Upper lobe of left lung (tissue), 6 donors: ENCODE measurements at regions not wholly inside any gene's neighbourhood (a gene's known extent, or its start where the extent isn't known, plus 50 kb on each side); places are given as distances from the start of the nearest gene placed in this dataset.

ENCODE experiments used
- ATAC-seq, 2 donors: fragments of 200-7000 bp; cut with Tn5 transposase; one replicate each; pipeline ENCODE4 v1.9.1; 2022; ENCODE audit warnings: mild to moderate bottlenecking in 2 of 2, moderate library complexity in 2 of 2; ENCODE audit not compliant: low FRiP score in 2 of 2
- DNase-seq, 2 donors: peaks; one replicate each; pipeline ENCODE4 v3.0.0-alpha.2; 2019 to 2020
- H3K27ac ChIP-seq, 4 donors: fragments of 200-600 bp; sonication (generic); one replicate each; pipeline ENCODE4 v1.5.1; 2016 to 2019
- H3K27me3 ChIP-seq, 4 donors: fragments of 200-600 bp; sonication (generic); one replicate each; pipeline ENCODE4 v1.5.1; 2017 to 2019
- H3K36me3 ChIP-seq, 4 donors: fragments of 200-600 bp; sonication (generic); one replicate each; pipeline ENCODE4 v1.5.1; 2016 to 2019
- H3K4me1 ChIP-seq, 4 donors: fragments of 200-600 bp; sonication (generic); one replicate each; pipeline ENCODE4 v1.5.1; 2018 to 2019
- H3K4me3 ChIP-seq, 4 donors: fragments of 200-600 bp; sonication (generic); one replicate each; pipeline ENCODE4 v1.5.1; 2017 to 2019; ENCODE audit warnings: mild to moderate bottlenecking in 2 of 4, moderate library complexity in 1 of 4
- H3K9me3 ChIP-seq, 4 donors: fragments of 200-600 bp; sonication (generic); one replicate each; pipeline ENCODE4 v1.5.1; 2018 to 2019
- EP300 ChIP-seq, 4 donors: sonication (generic); formaldehyde crosslinking; IDR thresholded peaks; one replicate each; pipeline ENCODE4 v1.5.1; 2017; ENCODE audit warnings: antibody characterized with exemption in 4 of 4, control low read depth in 2 of 4
- POLR2A ChIP-seq, 4 donors: fragments of 450-650 bp; IDR thresholded peaks; one replicate each; pipeline ENCODE4 v1.5.1; 2016 to 2017; ENCODE audit warnings: antibody characterized with exemption in 4 of 4, mild to moderate bottlenecking in 2 of 4
- POLR2AphosphoS5 ChIP-seq, 2 donors: sonication (generic); formaldehyde crosslinking; IDR thresholded peaks; one replicate each; pipeline ENCODE4 v1.5.1; 2017; ENCODE audit warnings: antibody characterized with exemption in 2 of 2
- WGBS, 2 donors: methylation state at CpG; one replicate each; pipeline ENCODE4 v1.1.5; 2017 to 2018; 5-methylcytosine and 5-hydroxymethylcytosine counted together
- TF ChIP-seq, protein P1 (sequence below), 6 experiments: fragments of 450-650 bp in 4 of 6; fragments of 200-600 bp in 2 of 6; sonication (generic) in 2 of 6; IDR thresholded peaks; one replicate each; pipeline ENCODE4 v1.5.1; 2016 to 2019; ENCODE audit warnings: antibody characterized with exemption in 6 of 6
- donor health status: DM: no; HTN: no; CAD: no; lungs with moderate emphysema.
- donor health status: DM: no; HTN: yes; CAD: no; lungs with severe emphysema.

DNA sequence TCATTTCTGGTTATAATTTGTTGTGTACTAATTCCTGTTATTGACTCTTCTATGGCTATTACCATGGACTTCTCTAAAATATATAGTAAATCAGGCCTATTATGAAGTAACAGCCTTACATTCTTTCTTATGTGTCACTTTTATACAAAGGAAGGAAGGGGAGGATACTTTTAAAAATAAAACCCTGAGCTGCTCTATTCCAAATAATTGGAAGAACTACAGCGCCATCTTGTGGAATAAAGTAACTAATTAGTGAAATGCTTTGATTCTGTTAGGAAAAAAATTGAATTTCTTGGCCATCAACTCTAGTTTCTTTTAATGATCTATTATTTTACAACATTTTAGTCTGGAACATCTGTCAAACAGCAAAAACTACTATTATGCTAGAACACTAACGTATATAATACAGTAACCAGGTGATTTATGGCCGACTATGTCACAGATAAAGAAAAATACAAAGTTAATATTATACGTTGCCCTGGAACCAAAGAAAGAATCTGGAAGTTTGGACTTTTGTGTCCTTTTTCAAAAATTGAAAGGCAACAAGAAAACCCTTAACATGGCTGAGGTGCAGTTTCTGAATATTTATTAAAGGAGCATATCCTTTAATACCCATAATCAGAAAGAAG is 55.0 kb upstream of the NELL2 start:
- 36 to 45% methylated on average over 4 of the region's 4 CpGs for WGBS, 2 donors
- ATAC-seq (peak in 1 of 2 donors; percentile 39), DNase-seq (no peak)
- no peak for TF ChIP-seq EP300 (IDR thresholded peaks at IDR 0.05)
- TF ChIP-seq, protein P1, sequence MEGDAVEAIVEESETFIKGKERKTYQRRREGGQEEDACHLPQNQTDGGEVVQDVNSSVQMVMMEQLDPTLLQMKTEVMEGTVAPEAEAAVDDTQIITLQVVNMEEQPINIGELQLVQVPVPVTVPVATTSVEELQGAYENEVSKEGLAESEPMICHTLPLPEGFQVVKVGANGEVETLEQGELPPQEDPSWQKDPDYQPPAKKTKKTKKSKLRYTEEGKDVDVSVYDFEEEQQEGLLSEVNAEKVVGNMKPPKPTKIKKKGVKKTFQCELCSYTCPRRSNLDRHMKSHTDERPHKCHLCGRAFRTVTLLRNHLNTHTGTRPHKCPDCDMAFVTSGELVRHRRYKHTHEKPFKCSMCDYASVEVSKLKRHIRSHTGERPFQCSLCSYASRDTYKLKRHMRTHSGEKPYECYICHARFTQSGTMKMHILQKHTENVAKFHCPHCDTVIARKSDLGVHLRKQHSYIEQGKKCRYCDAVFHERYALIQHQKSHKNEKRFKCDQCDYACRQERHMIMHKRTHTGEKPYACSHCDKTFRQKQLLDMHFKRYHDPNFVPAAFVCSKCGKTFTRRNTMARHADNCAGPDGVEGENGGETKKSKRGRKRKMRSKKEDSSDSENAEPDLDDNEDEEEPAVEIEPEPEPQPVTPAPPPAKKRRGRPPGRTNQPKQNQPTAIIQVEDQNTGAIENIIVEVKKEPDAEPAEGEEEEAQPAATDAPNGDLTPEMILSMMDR (IDR thresholded peaks at IDR 0.05), result peak in 5 of 6 experiments; percentile 30 to 61 (median 54)
- Histone ChIP-seq H3K27ac (no peak overlapping the region), H3K4me3 (no peak overlapping the region), H3K36me3 (no peaks in the 10 kb centered on the region), H3K4me1 (no peaks in the 10 kb centered on the region), H3K9me3 (no peaks in the 10 kb centered on the region), H3K27me3 (no peaks in the 10 kb centered on the region)

DNA sequence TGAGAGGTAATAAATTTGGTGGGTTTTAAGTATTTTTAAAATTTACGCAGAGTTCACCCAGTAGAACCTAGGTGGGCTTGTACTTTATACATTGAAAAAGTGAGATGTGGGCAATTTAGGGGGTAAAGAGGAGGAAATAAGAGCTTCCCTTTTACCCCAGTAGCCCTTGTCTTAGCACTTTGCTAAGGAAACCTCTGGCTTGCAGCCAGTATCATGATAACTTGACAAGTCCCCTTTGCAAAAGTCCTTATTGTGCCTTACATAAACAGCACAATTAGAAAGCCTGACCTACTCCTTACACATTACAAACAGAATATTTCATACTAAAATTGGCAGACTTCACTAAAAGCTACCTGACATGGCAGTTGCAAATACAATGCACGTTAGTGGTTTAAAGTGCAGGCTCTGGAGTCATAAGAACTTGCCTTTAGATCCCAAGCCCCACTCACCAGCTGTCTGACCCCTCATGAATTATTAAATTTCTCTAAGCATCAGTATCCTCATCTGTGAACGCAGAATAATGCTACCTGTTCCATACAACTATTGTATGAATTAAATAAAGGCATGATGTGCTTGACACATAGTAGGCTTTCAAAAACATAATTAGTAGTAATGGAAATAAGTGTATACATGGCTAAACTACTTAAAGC is 53.2 kb upstream of the NELL2 start:
- Histone ChIP-seq H3K27me3 (no peaks in the 10 kb centered on the region), H3K27ac (no peak overlapping the region), H3K9me3 (no peaks in the 10 kb centered on the region), H3K4me3 (no peak overlapping the region), H3K36me3 (no peaks in the 10 kb centered on the region), H3K4me1 (no peaks in the 10 kb centered on the region)
- TF ChIP-seq POLR2A (IDR thresholded peaks at IDR 0.05), result no peak
- TF ChIP-seq, protein P1 (IDR thresholded peaks at IDR 0.05), result no peak
- no peak for TF ChIP-seq EP300 (IDR thresholded peaks at IDR 0.05)
- TF ChIP-seq POLR2AphosphoS5 (IDR thresholded peaks at IDR 0.05), result no peak
- ATAC-seq (no peak), DNase-seq (no peak)
- WGBS, 2 donors, result 64 to 66% methylated on average over 3 of the region's 3 CpGs
